Stomach (tissue), 8 donors: ENCODE measurements at regions not wholly inside any gene's neighbourhood (a gene's known extent, or its start where the extent isn't known, plus 50 kb on each side); places are given as distances from the start of the nearest gene placed in this dataset.

Experiments
- DNase-seq, 2 donors: peaks; one replicate each; pipeline versions ENCODE4 v3.0.0 to v3.0.0-alpha.2; 2013 to 2019
- H3K27ac ChIP-seq, 5 donors: fragments of 200-600 bp in 4 of 5; sonication (generic) in 4 of 5; one replicate each; pipeline ENCODE4 v1.5.1; 2013 to 2019; ENCODE audit warnings: mild to moderate bottlenecking in 1 of 5, moderate library complexity in 1 of 5
- H3K27me3 ChIP-seq, 3 donors: fragments of 200-600 bp; sonication (generic); one replicate each; pipeline ENCODE4 v1.5.1; 2017 to 2019; ENCODE audit warnings: mixed run types in 1 of 3
- H3K36me3 ChIP-seq, 4 donors: fragments of 200-600 bp; sonication (generic); 1 replicate in 3 of 4; 2 replicates in 1 of 4; pipeline ENCODE4 v1.5.1; 2016 to 2019
- H3K4me1 ChIP-seq, 4 donors: fragments of 200-600 bp; sonication (generic); one replicate each; pipeline ENCODE4 v1.5.1; 2016 to 2019
- H3K4me3 ChIP-seq, 4 donors: fragments of 200-600 bp; sonication (generic) in 3 of 4; one replicate each; pipeline ENCODE4 v1.5.1; 2016 to 2019; ENCODE audit warnings: mild to moderate bottlenecking in 1 of 4
- H3K9me3 ChIP-seq, 4 donors: fragments of 200-600 bp; sonication (generic); one replicate each; pipeline ENCODE4 v1.5.1; 2016 to 2019
- CTCF ChIP-seq, 7 experiments: fragments of 450-650 bp in 4 of 7; fragments of 200-600 bp in 3 of 7; sonication (generic) in 3 of 7; IDR thresholded peaks; one replicate each; pipeline ENCODE4 v1.5.1; 2016 to 2019; ENCODE audit warnings: antibody characterized with exemption in 7 of 7, control low read depth in 2 of 7, mild to moderate bottlenecking in 1 of 7
- EP300 ChIP-seq: sonication (generic); formaldehyde crosslinking; IDR thresholded peaks from one replicate; pipeline ENCODE4 v1.6.1; 2017; ENCODE audit warnings: antibody characterized with exemption
- POLR2A ChIP-seq, 4 donors: fragments of 450-650 bp; IDR thresholded peaks; one replicate each; pipeline ENCODE4 v1.6.1; 2016; ENCODE audit warnings: antibody characterized with exemption in 4 of 4, control low read depth in 2 of 4, mild to moderate bottlenecking in 1 of 4, moderate library complexity in 1 of 4
- POLR2AphosphoS5 ChIP-seq, 3 donors: sonication (generic); formaldehyde crosslinking; IDR thresholded peaks; one replicate each; pipeline ENCODE4 v1.6.1; 2016; ENCODE audit warnings: antibody characterized with exemption in 3 of 3
- WGBS, 5 donors: extraction: QIAGEN DNeasy Blood & Tissue Kit in 3 of 5; methylation state at CpG; one replicate each; pipeline versions ENCODE4 v1.1.5 to v1.1.7; 2013 to 2018; 5-methylcytosine and 5-hydroxymethylcytosine counted together
- intact Hi-C: fragments of 100-400 bp; cut with DNase I; formaldehyde crosslinking; loops from one replicate; pipeline ENCODE4 v1.15.1; 2023; ENCODE audit warnings: low total_unique reads
- donor health status: healthy with polysubstance abuse.
- donor health status: Bipolar disorder and iron deficiency.
- donor health status: healthy.

GRCh38 chr2:225270053-225270452 is 129.5 kb upstream of the NYAP2 start:
- DNase-seq, result no peak
- Histone ChIP-seq H3K36me3 (no peaks in the 10 kb centered on the region), H3K27me3 (no peaks in the 10 kb centered on the region), H3K4me1 (no peaks in the 10 kb centered on the region), H3K27ac (no peak overlapping the region), H3K9me3 (no peaks in the 10 kb centered on the region), H3K4me3 (no peak overlapping the region)
- intact Hi-C loops, result no loop called here
- TF ChIP-seq POLR2AphosphoS5 (IDR thresholded peaks at IDR 0.05) (no peak), CTCF (IDR thresholded peaks at IDR 0.05) (no peak), EP300 (no peak), POLR2A (IDR thresholded peaks at IDR 0.05) (no peak)

- Histone ChIP-seq H3K27me3 (no peaks in the 10 kb centered on the region), H3K27ac (no peak overlapping the region), H3K4me3 (no peak overlapping the region), H3K9me3 (peaks cover 0 to 5% (median 0%) of the 10 kb centered on the region in 4 donors), H3K36me3 (no peaks in the 10 kb centered on the region), H3K4me1 (no peaks in the 10 kb centered on the region)
- no peak for TF ChIP-seq CTCF (IDR thresholded peaks at IDR 0.05)
- TF ChIP-seq EP300, result no peak
- TF ChIP-seq POLR2AphosphoS5 (IDR thresholded peaks at IDR 0.05), result no peak
- TF ChIP-seq POLR2A (IDR thresholded peaks at IDR 0.05), result no peak
- intact Hi-C loops, result no loop called here
- WGBS, 5 donors, result 53 to 77% (median 67%) methylated on average over 3 of the region's 3 CpGs
- no peak for DNase-seq
Measured at GRCh38 chr2:225254363-225254762, 145.1 kb upstream of the NYAP2 start.

- TF ChIP-seq EP300, result no peak
- TF ChIP-seq CTCF (IDR thresholded peaks at IDR 0.05), result no peak
- TF ChIP-seq POLR2AphosphoS5 (IDR thresholded peaks at IDR 0.05), result no peak
- no peak for TF ChIP-seq POLR2A (IDR thresholded peaks at IDR 0.05)
- Histone ChIP-seq H3K4me3 (no peak overlapping the region), H3K27me3 (no peaks in the 10 kb centered on the region), H3K27ac (no peak overlapping the region), H3K4me1 (no peaks in the 10 kb centered on the region), H3K36me3 (no peaks in the 10 kb centered on the region), H3K9me3 (no peaks in the 10 kb centered on the region)
- DNase-seq, result no peak
- intact Hi-C loops, result no loop called here
- WGBS, 5 donors, result 45 to 51% (median 48%) methylated on average over 4 of the region's 4 CpGs
Measured at GRCh38 chr2:225244933-225245332, 154.6 kb upstream of the NYAP2 start.

GRCh38 chr2:225236769-225237323 is 162.7 kb upstream of the NYAP2 start:
- Histone ChIP-seq H3K27ac (no peak overlapping the region), H3K27me3 (no peaks in the 10 kb centered on the region), H3K9me3 (no peaks in the 10 kb centered on the region), H3K4me3 (no peak overlapping the region), H3K4me1 (no peaks in the 10 kb centered on the region), H3K36me3 (no peaks in the 10 kb centered on the region)
- intact Hi-C loops, result no loop called here
- DNase-seq, result no peak
- no peak for TF ChIP-seq EP300
- no peak for TF ChIP-seq POLR2A (IDR thresholded peaks at IDR 0.05)
- no peak for TF ChIP-seq POLR2AphosphoS5 (IDR thresholded peaks at IDR 0.05)
- no peak for TF ChIP-seq CTCF (IDR thresholded peaks at IDR 0.05)
- WGBS, 5 donors, result 66 to 77% (median 68%) methylated on average over 4 of the region's 4 CpGs
